Endometrium (tissue), 2 donors: ENCODE measurements at regions not wholly inside any gene's neighbourhood (a gene's known extent, or its start where the extent isn't known, plus 50 kb on each side); places are given as distances from the start of the nearest gene placed in this dataset.

Experiments used
- FAIRE-seq: peaks from 2 replicates; lab custom pipeline; 2012; peaks lifted over from hg19 to GRCh38; lab: Jason Lieb, UNC
- donor health status: control.
- donor health status: control.

- FAIRE-seq = no peak
These were observed 798.6 kb upstream of the PCDH9 start for GRCh38 chr13:68028701-68029100.

DNA sequence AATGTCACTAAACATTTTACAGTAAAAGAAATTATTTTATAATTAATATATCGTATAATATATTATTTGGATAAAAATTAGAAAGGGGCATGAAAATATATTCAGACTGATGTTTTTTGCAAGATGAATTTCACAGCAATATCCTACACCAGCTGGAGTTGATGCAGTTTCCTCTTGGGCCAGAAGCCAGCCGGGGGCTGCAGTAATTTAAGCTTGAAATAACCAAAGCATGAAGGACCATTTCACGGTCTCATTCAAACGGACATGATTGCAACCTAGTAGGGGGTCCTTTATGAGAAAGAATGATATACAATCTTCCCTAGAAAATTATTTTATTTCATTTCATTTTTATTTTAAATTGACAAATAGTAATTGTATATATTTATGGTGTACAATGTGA, 797.2 kb upstream of the PCDH9 start:
- no peak for FAIRE-seq

GRCh38 chr13:68026077-68026476, 795.9 kb upstream of the PCDH9 start:
- FAIRE-seq = no peak

GRCh38 chr13:68025604-68026003, 795.5 kb upstream of the PCDH9 start:
- FAIRE-seq = no peak

DNA sequence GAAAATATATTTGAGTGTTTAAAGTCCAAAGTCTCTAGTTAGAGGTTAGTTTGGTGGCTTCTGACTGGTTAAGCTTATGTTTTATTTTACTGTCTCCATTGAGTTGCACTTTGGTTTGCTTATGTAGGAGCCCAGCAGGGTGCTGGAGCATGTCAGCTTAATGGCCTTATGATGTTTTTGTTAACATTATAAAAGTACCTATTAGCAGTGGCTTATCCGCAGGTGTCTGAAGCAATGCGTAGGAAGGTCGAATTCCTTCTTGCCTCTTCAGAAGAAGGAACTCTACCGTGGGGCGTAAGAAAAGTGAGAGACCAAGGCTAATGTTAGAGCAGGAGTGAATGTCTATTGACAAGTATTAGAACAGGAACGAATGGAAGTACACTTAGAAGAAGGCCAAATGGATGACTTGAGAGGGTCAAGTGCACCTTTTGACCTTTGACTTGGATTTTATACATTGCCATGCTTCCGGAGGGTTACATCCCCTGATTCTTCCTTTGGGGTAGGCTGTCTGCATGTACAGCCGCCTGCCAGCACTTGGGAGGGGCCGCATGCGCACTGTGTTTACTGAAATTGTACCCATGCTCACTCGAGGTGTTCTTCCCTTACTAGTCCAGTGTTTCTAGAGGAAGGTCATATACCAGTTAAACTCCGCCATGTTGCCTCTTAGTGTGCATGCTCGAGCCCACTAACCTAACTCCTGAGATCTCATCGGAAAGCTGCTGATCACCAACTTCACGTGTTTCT, 793.9 kb upstream of the PCDH9 start:
- no peak for FAIRE-seq

- FAIRE-seq = no peak
These were observed 789.8 kb upstream of the PCDH9 start for GRCh38 chr13:68019901-68020300.

DNA sequence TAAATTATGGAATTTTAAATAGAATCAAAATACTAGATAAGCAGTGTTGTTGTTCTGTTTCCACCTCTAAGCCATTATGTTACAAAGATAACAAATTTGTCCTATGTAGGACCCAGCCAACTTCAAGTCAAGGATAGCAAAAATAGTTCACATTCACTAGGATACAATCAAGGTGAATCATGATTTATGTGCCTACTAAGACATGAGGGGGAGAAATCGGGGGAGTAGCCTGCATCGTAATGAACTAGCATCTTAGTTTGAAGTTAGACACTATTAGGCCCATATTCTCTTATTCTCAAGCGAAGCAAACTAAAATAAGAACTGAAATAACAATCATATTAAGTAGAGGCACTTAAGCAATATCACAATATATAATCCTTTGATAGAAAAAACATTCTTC, 779.4 kb upstream of the PCDH9 start:
- FAIRE-seq = no peak

- no peak for FAIRE-seq
These were observed 777.4 kb upstream of the PCDH9 start for GRCh38 chr13:68007576-68007975.

DNA sequence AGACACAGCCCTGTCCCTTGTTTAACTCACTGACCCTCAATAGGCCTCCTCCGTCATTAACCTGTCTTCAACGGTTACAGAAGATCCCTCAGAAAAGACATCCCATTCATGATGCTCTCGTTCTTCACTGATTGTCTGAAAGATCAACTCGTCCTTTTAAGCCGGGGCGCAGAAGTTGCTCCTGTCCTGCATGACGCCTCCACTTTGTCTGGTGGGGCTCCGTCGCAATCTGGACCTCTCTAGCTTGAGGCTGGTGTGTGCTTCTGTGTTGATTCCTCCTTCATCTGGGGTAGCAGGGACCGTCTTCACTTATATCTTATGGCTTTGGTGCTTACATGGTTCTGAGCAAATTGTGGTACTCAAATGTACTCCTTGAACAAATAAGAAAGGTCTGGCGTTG, 766.0 kb upstream of the PCDH9 start:
- no peak for FAIRE-seq

GRCh38 chr13:67990868-67991267, 760.7 kb upstream of the PCDH9 start:
- no peak for FAIRE-seq

DNA sequence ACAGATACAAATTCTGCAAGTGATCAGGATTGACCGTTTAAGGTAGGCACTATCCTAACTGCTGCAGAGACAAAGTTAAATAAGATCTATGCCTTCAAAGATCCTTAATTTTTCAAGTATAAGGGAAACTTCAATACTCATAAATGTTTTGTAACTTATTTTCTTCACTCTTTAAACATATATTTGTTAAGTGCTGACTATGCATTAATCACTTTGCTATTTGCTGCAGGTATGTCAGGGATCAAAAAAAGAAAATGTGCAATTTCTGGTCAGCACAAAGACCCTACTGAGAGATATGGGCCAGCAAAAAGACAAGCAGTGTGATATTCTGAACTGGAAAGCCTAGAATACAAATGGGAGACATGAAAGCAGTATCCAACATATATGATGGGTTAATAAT, 756.1 kb upstream of the PCDH9 start:
- no peak for FAIRE-seq

DNA sequence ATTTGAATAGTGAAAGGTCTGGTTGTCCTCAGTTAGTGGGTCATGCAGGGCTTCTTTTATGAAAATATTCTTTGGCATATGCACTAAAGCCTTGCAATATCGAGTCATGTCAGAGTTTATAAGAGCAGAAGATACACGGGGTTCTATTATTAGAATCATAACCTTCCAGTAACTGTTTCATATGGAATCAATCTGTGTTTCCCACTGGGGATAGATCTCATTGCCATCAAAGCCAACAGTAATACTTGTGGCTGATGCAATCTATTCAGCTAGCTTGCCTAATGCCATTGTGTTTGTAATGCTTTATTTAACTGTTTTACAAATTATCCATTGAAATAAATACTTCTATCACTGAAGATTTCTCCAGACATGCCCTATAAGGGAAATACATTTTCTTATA, 746.9 kb upstream of the PCDH9 start:
- FAIRE-seq = no peak

DNA sequence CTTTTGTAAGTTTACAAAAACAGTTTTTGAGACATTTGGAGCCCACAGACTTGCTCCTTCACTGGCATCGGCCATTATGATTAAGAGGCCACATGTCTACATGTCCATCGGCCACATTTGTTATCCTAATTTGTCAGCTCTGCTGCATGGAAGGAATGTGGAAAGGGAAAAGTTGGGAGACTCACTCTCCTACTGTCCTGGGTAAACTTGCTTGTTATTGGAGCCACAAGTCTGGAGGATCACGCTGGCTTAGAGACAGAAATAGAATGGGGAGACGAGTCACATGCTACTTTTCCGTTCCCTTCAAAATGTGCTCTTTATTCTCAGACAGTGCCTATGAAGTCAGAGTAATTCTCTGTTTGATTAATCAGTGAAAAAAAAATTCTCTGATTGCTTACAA, 741.2 kb upstream of the PCDH9 start:
- FAIRE-seq = no peak

- no peak for FAIRE-seq
These were observed 736.9 kb upstream of the PCDH9 start for GRCh38 chr13:67967031-67967430.

GRCh38 chr13:67966065-67966464, 735.9 kb upstream of the PCDH9 start:
- no peak for FAIRE-seq

GRCh38 chr13:67964986-67965385, 734.9 kb upstream of the PCDH9 start:
- FAIRE-seq = no peak

- no peak for FAIRE-seq
These were observed 734.0 kb upstream of the PCDH9 start for GRCh38 chr13:67964091-67964490.

DNA sequence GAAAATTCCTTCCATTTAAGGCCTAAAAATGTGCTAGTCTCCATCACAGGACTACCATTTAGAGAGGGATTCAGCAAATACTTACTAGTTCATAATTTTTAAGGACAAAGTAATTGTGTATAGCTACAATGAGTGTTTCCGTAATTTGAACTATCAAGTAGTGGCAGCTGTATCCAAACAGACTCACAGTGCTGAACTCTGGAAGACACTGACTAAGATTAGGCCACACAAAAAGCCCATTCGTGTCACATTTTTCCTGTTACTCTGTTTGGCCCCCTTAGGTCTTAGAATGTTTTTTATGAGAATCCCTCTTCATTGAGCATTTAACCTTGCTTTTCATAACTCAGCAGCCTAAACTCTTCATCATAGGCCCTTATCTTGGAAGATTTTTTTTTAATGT, 731.2 kb upstream of the PCDH9 start:
- FAIRE-seq = no peak

GRCh38 chr13:67951431-67951830, 721.3 kb upstream of the PCDH9 start:
- no peak for FAIRE-seq

- FAIRE-seq = no peak
These were observed 720.5 kb upstream of the PCDH9 start for GRCh38 chr13:67950603-67951002.

DNA sequence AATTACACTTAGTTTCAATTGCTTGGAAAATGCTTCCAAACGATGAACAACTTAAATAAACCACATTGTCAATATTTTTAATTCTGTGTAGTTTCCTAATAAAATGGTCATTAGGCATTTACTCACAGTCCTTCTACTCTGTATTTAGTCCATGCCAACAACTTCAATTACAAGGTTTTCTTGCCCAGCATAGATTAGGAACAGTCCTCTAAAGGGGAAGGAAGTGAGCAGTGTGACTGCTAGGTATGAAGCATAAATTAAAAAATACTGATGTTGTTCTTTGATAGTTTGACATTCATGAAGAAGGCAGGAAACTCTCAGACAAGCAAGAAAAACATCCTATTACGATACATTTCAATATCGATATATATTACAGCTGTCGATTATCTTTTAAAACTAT, 716.0 kb upstream of the PCDH9 start:
- no peak for FAIRE-seq

DNA sequence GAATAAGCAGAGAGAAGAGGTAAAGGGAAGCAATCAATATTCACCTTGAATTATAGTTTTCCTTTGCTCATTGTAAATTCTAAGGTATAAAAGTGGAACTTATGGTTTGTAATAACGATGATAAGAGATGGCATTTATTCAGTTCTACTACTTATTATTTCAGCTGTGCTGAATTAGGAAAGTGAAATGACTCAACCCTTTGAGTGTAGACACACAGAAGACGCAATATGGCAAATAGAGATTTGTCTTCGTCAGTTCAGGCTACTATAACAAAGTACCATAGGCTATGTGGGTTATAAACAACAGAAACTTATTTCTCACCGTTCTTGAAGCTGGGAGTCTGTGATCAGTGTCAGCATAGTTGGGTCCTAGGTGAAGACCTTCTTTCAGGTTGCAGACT, 713.0 kb upstream of the PCDH9 start:
- FAIRE-seq = no peak

DNA sequence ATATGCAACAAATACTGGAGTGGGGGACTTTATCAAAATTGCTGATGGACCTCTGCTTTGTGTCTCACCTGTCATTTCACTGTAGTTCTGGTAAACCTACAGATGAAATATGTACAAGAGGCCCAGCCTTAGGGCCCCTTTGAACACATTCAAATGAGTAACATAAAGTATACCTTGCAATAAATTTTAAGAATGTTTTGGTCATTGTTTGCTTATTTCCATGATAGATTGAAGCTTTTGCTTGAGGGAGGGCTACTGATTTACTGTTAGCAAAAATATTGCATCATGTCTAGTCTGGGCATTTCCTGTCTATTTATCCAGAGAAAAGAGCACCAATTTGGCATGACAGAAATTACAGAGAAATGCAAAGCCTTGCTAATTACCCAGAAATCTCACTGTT, 705.5 kb upstream of the PCDH9 start:
- FAIRE-seq = no peak

GRCh38 chr13:67934617-67935330, 704.6 kb upstream of the PCDH9 start:
- no peak for FAIRE-seq
